Esophagus muscularis mucosa (tissue), 3 donors: ENCODE measurements at regions not wholly inside any gene's neighbourhood (a gene's known extent, or its start where the extent isn't known, plus 50 kb on each side); places are given as distances from the start of the nearest gene placed in this dataset.

Source experiments
- POLR2A ChIP-seq: fragments of 450-650 bp; IDR thresholded peaks from one replicate; pipeline ENCODE4 v1.6.1; 2017; ENCODE audit warnings: antibody characterized with exemption, moderate library complexity, mild to moderate bottlenecking, low read depth
- TF ChIP-seq, protein P1 (sequence below), 3 experiments: fragments of 200-600 bp in 2 of 3; fragments of 450-650 bp in 1 of 3; sonication (generic) in 2 of 3; IDR thresholded peaks; one replicate each; pipeline ENCODE4 v1.5.1; 2017 to 2019; ENCODE audit warnings: antibody characterized with exemption in 3 of 3, mild to moderate bottlenecking in 2 of 3, moderate library complexity in 1 of 3

DNA sequence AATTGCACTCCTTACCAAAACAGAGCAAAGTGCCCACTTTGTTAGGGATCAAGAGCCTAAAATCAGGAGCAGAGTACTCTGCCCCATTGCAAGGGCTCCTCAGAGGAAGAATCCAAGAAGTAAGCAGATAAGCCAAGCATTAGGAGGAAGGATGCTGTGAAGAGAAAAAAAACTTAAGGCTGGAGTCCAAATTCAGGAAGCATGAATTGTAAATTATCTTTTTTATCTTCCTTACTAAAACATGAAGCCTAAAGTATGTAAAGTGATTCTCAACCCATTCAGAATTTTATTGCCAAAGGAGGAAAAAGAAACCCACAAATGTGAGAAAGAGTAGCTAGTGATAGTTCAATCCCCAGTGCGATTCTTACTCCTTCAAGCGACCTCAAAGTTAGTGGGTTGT is 523.9 kb downstream of the TAF11L14 start:
- TF ChIP-seq, protein P1, sequence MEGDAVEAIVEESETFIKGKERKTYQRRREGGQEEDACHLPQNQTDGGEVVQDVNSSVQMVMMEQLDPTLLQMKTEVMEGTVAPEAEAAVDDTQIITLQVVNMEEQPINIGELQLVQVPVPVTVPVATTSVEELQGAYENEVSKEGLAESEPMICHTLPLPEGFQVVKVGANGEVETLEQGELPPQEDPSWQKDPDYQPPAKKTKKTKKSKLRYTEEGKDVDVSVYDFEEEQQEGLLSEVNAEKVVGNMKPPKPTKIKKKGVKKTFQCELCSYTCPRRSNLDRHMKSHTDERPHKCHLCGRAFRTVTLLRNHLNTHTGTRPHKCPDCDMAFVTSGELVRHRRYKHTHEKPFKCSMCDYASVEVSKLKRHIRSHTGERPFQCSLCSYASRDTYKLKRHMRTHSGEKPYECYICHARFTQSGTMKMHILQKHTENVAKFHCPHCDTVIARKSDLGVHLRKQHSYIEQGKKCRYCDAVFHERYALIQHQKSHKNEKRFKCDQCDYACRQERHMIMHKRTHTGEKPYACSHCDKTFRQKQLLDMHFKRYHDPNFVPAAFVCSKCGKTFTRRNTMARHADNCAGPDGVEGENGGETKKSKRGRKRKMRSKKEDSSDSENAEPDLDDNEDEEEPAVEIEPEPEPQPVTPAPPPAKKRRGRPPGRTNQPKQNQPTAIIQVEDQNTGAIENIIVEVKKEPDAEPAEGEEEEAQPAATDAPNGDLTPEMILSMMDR (IDR thresholded peaks at IDR 0.05) = no peak
- TF ChIP-seq POLR2A = no peak
